Activated CD8-positive, alpha-beta T cell treated with anti-CD3 and anti-CD28 coated beads for 36 hours (primary cell): ENCODE measurements at regions not wholly inside any gene's neighbourhood (a gene's known extent, or its start where the extent isn't known, plus 50 kb on each side); places are given as distances from the start of the nearest gene placed in this dataset.

ENCODE experiments used
- ATAC-seq: fragments of 200-7000 bp; cut with Tn5 transposase; one replicate; pipeline ENCODE4 v1.10.0; 2021; ENCODE audit warnings: mild to moderate bottlenecking, moderate library complexity
- CTCF ChIA-PET: fragments of 350-600 bp; sonication (Branson Sonifier 250); formaldehyde crosslinking; loops from one replicate; lab custom pipeline; 2021; ENCODE audit warnings: antibody characterized with exemption; lab: Charles Lee
- POLR2A ChIA-PET: fragments of 350-600 bp; sonication (Branson Sonifier 250); formaldehyde crosslinking; loops from one replicate; lab custom pipeline; 2021; ENCODE audit warnings: antibody characterized with exemption; lab: Charles Lee
- DNase-seq: peaks from one replicate; pipeline ENCODE4 v3.0.0-alpha.2; 2020
- H3K27ac Mint-ChIP-seq: one replicate; pipeline ENCODE4 v1.8.0; 2021; ENCODE audit warnings: mild to moderate bottlenecking, mixed read lengths
- H3K27me3 Mint-ChIP-seq: one replicate; pipeline ENCODE4 v1.8.0; 2021; ENCODE audit warnings: mixed read lengths
- H3K36me3 Mint-ChIP-seq: one replicate; pipeline ENCODE4 v1.8.0; 2021; ENCODE audit warnings: low read depth, mixed read lengths
- H3K4me1 Mint-ChIP-seq: one replicate; pipeline ENCODE4 v1.8.0; 2021; ENCODE audit warnings: low read depth, mixed read lengths
- H3K4me3 Mint-ChIP-seq: one replicate; pipeline ENCODE4 v1.8.0; 2021; ENCODE audit warnings: mild to moderate bottlenecking, moderate library complexity, mixed read lengths
- H3K9me3 Mint-ChIP-seq: one replicate; pipeline ENCODE4 v1.8.0; 2021; ENCODE audit warnings: mixed read lengths
- intact Hi-C: fragments of 100-400 bp; cut with micrococcal nuclease; formaldehyde crosslinking; loops from one replicate; pipeline ENCODE4 v1.10.0; 2022
- TF ChIP-seq, protein P1 (sequence below): fragments of 200-600 bp; IDR thresholded peaks from one replicate; pipeline ENCODE4 v1.8.0; 2022; ENCODE audit warnings: antibody characterized with exemption, mild to moderate bottlenecking

DNA sequence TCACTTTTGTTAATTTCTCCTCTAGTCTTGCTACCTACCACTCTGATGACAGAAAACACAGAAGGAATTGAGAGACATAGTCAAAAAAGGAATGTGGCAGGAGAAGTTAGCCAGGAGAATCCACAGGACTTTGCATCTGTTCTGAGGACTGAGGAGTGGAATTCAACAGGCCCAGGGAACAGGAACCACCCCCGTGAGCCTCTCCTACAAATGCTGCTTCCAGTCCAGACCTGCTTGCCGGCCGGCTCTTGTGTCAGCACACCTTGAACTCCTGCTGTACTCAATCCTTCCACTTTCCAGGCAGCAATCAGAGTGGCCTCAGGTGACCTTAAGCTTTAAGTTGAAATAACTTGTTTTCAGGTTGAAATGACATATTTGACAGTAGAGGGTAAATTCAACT is 903.1 kb downstream of the BCL11B start:
- intact Hi-C loops = no loop called here
- H3K27ac Mint-ChIP-seq = no peak overlapping the region
- ATAC-seq (no peak), DNase-seq (no peak)
- peaks cover 18% of the 10 kb centered on the region for H3K4me1 Mint-ChIP-seq
- no peak overlapping the region for H3K4me3 Mint-ChIP-seq
- POLR2A ChIA-PET = interaction anchor here (1.0 kb wide), 1 partner anchor 24 kb away, joined by 3 read pairs; no protein-coding TSS in a partner anchor
- H3K36me3 Mint-ChIP-seq = no peaks in the 10 kb centered on the region
- H3K27me3 Mint-ChIP-seq = no peaks in the 10 kb centered on the region
- CTCF ChIA-PET = no interaction called here
- TF ChIP-seq, protein P1, sequence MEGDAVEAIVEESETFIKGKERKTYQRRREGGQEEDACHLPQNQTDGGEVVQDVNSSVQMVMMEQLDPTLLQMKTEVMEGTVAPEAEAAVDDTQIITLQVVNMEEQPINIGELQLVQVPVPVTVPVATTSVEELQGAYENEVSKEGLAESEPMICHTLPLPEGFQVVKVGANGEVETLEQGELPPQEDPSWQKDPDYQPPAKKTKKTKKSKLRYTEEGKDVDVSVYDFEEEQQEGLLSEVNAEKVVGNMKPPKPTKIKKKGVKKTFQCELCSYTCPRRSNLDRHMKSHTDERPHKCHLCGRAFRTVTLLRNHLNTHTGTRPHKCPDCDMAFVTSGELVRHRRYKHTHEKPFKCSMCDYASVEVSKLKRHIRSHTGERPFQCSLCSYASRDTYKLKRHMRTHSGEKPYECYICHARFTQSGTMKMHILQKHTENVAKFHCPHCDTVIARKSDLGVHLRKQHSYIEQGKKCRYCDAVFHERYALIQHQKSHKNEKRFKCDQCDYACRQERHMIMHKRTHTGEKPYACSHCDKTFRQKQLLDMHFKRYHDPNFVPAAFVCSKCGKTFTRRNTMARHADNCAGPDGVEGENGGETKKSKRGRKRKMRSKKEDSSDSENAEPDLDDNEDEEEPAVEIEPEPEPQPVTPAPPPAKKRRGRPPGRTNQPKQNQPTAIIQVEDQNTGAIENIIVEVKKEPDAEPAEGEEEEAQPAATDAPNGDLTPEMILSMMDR = no peak
- peaks cover 1% of the 10 kb centered on the region for H3K9me3 Mint-ChIP-seq

DNA sequence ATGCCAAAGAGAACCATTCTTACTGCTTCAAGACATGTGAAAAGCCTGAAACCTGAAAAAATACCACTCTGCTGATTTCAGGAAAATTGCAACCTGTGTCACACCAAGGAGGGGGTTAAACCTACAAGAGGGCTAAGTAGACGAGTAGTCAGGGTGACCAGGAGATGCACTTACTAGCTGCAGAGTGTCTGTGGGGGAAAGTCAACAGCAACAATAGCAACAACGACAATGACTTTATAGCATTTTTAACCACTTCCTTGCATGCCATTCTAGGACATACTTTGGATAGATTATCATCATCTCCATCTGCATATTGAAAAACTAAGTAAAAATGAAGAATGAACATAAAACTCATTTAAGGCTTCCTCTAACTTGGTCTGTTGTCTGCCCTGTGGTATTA is 902.7 kb downstream of the BCL11B start:
- no peaks in the 10 kb centered on the region for H3K36me3 Mint-ChIP-seq
- peaks cover 18% of the 10 kb centered on the region for H3K4me1 Mint-ChIP-seq
- peaks cover 1% of the 10 kb centered on the region for H3K9me3 Mint-ChIP-seq
- ATAC-seq = no peak
- intact Hi-C loops = no loop called here
- POLR2A ChIA-PET = no interaction called here
- H3K27me3 Mint-ChIP-seq = no peaks in the 10 kb centered on the region
- no peak for DNase-seq
- H3K4me3 Mint-ChIP-seq = no peak overlapping the region
- H3K27ac Mint-ChIP-seq = no peak overlapping the region
- CTCF ChIA-PET = no interaction called here
- TF ChIP-seq, protein P1 = no peak

DNA sequence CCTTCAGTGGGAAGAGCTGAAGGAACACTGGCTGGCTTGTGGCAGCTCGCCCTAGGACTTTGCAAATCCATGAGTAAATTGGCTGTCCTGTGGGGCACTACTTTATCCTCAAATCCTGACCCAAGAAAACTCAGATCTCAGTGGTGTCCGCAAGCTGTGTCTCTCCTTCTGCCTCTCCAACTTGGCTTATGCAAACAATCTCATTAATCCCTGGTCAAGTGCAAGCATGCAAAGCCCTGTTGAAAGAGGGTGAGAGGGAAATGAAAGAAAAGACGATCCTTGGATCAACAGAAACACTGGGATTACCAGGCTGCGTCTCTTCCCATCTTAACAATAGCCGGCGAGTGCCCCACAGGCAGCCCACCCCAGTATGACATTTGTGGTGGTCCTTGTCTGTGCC is 901.6 kb downstream of the BCL11B start:
- no peaks in the 10 kb centered on the region for H3K27me3 Mint-ChIP-seq
- no peak overlapping the region for H3K27ac Mint-ChIP-seq
- POLR2A ChIA-PET = no interaction called here
- peaks cover 18% of the 10 kb centered on the region for H3K4me1 Mint-ChIP-seq
- intact Hi-C loops = no loop called here
- peaks cover 1% of the 10 kb centered on the region for H3K9me3 Mint-ChIP-seq
- CTCF ChIA-PET = no interaction called here
- DNase-seq = no peak
- no peaks in the 10 kb centered on the region for H3K36me3 Mint-ChIP-seq
- no peak overlapping the region for H3K4me3 Mint-ChIP-seq
- TF ChIP-seq, protein P1 = no peak
- no peak for ATAC-seq

DNA sequence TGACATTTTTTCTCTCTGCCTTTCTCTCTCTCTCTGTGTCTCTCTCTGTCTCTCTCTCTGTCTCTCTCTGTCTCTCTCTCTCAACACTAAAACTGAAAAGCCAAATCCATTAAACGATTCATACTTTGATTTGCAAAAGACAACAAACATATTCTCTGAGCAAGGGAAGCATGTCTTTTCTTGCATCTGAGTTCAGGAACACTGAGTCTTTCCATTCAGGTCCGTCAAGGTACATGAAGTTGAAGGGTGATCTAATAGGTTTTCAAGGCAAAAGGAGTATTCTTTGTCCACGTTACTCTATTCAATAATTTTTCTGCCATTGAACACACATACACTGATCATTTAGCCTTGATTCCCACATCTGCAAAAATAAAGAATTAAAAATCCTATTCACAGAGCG is 900.9 kb downstream of the BCL11B start:
- no peaks in the 10 kb centered on the region for H3K36me3 Mint-ChIP-seq
- no peak for ATAC-seq
- H3K4me1 Mint-ChIP-seq = peaks cover 18% of the 10 kb centered on the region
- H3K27me3 Mint-ChIP-seq = no peaks in the 10 kb centered on the region
- H3K27ac Mint-ChIP-seq = no peak overlapping the region
- ChIA-PET POLR2A (no interaction called here), CTCF (no interaction called here)
- intact Hi-C loops = no loop called here
- TF ChIP-seq, protein P1 = no peak
- peaks cover 1% of the 10 kb centered on the region for H3K9me3 Mint-ChIP-seq
- no peak for DNase-seq
- H3K4me3 Mint-ChIP-seq = no peak overlapping the region

DNA sequence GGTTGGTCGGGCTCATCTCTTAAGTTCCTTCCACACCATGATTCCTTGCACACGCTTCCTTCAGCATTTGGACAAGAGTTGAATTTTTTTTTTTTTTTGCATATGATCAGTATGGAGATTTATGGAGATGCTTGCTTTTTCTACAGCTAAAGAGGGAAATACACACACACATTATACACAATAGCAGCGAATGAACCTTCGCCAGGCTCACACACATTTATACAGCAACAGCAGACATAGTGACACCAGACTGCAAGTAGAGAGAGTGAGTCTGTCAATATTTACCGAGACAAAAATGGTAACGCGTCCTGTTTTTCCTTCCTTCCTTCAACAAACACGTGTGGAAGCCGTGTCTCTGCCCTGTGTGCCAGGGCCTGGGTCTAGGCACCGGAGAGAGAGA is 897.9 kb downstream of the BCL11B start:
- Mint-ChIP-seq H3K27ac (no peak overlapping the region), H3K4me1 (peaks cover 6% of the 10 kb centered on the region), H3K36me3 (no peaks in the 10 kb centered on the region), H3K27me3 (no peaks in the 10 kb centered on the region), H3K9me3 (peaks cover 3% of the 10 kb centered on the region), H3K4me3 (no peak overlapping the region)
- ChIA-PET CTCF (no interaction called here), POLR2A (no interaction called here)
- DNase-seq (no peak), ATAC-seq (no peak)
- TF ChIP-seq, protein P1 = no peak
- intact Hi-C loops = no loop called here
